Type B pancreatic cell (in vitro differentiated cells): ENCODE measurements at regions not wholly inside any gene's neighbourhood (a gene's known extent, or its start where the extent isn't known, plus 50 kb on each side); places are given as distances from the start of the nearest gene placed in this dataset.

ENCODE experiments used
- DNase-seq: peaks from one replicate; pipeline ENCODE4 v3.0.0; 2021; ENCODE audit warnings: mixed read lengths; ENCODE audit not compliant: unreplicated experiment; ENCODE audit errors: extremely low spot score
- H3K27ac Mint-ChIP-seq: 2 replicates; pipeline ENCODE4 v1.8.0; 2021; ENCODE audit warnings: mild to moderate bottlenecking, mixed read lengths
- H3K27me3 Mint-ChIP-seq: 2 replicates; pipeline ENCODE4 v1.8.0; 2021; ENCODE audit warnings: mixed read lengths
- H3K36me3 Mint-ChIP-seq: 2 replicates; pipeline ENCODE4 v1.8.0; 2021; ENCODE audit warnings: mixed read lengths
- H3K4me1 Mint-ChIP-seq: one replicate; pipeline ENCODE4 v1.8.0; 2021; ENCODE audit warnings: mixed read lengths; ENCODE audit not compliant: unreplicated experiment
- H3K4me3 Mint-ChIP-seq: 2 replicates; pipeline ENCODE4 v1.8.0; 2021; ENCODE audit warnings: mild to moderate bottlenecking, mixed read lengths
- H3K9me3 Mint-ChIP-seq: 2 replicates; pipeline ENCODE4 v1.8.0; 2021; ENCODE audit warnings: mixed read lengths
- TF ChIP-seq, protein P1 (sequence below): fragments of 200-600 bp; sonication (generic); conservative IDR thresholded peaks from 2 replicates; pipeline ENCODE4 v1.5.0; 2021; ENCODE audit warnings: antibody characterized with exemption, mild to moderate bottlenecking

DNA sequence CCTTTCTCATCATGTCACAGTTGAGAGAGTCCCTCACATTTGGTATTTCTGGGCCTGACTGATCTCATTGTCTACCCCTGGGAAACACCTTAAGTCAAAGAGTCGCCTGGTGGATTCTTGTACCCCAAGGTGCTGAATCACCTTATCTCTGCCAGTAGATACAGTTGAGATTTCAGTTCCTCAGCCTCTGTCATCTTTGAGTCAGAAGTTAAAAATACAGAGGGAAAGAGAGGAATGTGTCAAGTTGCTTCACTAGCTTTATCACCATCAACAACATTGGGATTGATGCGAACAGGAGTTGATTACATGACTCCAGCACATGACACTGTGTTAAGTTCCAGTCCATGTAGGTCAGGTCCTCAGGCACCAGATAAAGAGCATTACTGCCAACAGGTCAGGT lies 513.0 kb downstream of the NUF2 start:
- no peaks in the 10 kb centered on the region for H3K27me3 Mint-ChIP-seq
- H3K4me1 Mint-ChIP-seq = peaks cover 13% of the 10 kb centered on the region
- no peaks in the 10 kb centered on the region for H3K9me3 Mint-ChIP-seq
- H3K27ac Mint-ChIP-seq = no peak overlapping the region
- no peak for DNase-seq
- no peak overlapping the region for H3K4me3 Mint-ChIP-seq
- H3K36me3 Mint-ChIP-seq = no peaks in the 10 kb centered on the region
- TF ChIP-seq, protein P1, sequence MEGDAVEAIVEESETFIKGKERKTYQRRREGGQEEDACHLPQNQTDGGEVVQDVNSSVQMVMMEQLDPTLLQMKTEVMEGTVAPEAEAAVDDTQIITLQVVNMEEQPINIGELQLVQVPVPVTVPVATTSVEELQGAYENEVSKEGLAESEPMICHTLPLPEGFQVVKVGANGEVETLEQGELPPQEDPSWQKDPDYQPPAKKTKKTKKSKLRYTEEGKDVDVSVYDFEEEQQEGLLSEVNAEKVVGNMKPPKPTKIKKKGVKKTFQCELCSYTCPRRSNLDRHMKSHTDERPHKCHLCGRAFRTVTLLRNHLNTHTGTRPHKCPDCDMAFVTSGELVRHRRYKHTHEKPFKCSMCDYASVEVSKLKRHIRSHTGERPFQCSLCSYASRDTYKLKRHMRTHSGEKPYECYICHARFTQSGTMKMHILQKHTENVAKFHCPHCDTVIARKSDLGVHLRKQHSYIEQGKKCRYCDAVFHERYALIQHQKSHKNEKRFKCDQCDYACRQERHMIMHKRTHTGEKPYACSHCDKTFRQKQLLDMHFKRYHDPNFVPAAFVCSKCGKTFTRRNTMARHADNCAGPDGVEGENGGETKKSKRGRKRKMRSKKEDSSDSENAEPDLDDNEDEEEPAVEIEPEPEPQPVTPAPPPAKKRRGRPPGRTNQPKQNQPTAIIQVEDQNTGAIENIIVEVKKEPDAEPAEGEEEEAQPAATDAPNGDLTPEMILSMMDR = no peak

DNA sequence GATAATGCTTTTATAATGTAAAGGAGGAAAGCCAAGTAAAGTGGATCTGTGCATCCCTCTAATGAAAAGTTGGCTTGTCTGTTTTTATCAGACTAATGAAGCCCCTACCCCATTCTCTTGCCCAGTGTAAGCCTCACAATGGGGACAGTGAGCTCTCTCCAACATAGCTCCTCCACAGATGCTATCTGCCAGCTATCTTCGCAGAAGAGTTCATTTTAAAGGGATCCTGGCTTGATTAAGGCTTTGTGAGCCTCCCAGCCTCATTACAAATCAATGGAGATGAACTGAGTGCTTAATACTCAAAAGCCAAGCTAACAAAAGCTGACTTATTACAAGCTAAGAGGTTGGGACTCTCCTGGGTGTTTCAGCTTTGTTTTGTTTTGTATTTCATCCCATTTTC lies 514.7 kb downstream of the NUF2 start:
- DNase-seq = no peak
- H3K4me3 Mint-ChIP-seq = no peak overlapping the region
- H3K4me1 Mint-ChIP-seq = peaks cover 13% of the 10 kb centered on the region
- no peaks in the 10 kb centered on the region for H3K36me3 Mint-ChIP-seq
- no peaks in the 10 kb centered on the region for H3K9me3 Mint-ChIP-seq
- H3K27ac Mint-ChIP-seq = no peak overlapping the region
- H3K27me3 Mint-ChIP-seq = no peaks in the 10 kb centered on the region
- TF ChIP-seq, protein P1 = no peak

DNA sequence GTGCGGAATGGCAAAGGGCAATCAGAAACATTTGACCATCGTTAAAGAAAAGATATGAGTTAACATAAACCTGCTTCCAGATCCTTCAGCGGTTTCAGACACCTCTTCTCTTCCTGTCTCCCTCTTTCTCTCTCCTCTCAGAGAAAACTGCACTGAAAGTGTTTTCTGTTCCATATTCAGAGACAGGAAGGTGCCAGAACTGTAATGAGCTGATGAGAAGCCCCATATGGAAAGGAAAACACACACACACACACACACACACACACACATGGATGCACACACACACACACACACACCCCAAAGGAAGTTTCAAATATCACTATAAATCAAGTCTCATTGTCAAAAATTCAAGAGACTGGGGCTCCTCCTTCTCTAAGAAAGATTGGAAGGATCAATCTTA lies 515.5 kb downstream of the NUF2 start:
- no peaks in the 10 kb centered on the region for H3K9me3 Mint-ChIP-seq
- no peak overlapping the region for H3K27ac Mint-ChIP-seq
- H3K4me1 Mint-ChIP-seq = peaks cover 14% of the 10 kb centered on the region
- no peaks in the 10 kb centered on the region for H3K27me3 Mint-ChIP-seq
- H3K4me3 Mint-ChIP-seq = no peak overlapping the region
- TF ChIP-seq, protein P1 = no peak
- no peaks in the 10 kb centered on the region for H3K36me3 Mint-ChIP-seq
- DNase-seq = no peak

DNA sequence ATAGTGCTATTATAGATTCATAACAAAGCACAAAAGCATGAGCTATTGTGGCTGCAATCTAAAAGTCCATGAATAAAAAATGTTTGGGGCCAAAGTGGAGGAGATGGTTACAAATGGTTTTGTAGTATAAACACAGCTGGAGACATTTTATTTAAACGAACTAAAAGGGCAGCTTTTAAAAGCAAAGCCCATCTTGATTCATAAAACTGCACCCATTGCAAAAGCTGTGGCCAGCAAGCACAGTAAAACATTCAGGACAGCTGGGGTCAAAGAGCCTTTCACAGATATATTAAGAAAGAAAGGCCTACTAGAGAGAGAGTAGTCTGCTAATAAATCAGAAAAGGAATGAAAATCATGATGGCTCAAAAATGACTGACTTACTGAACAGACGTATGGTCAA lies 520.8 kb downstream of the NUF2 start:
- no peaks in the 10 kb centered on the region for H3K27me3 Mint-ChIP-seq
- no peaks in the 10 kb centered on the region for H3K9me3 Mint-ChIP-seq
- H3K4me1 Mint-ChIP-seq = peaks cover 19% of the 10 kb centered on the region
- no peaks in the 10 kb centered on the region for H3K36me3 Mint-ChIP-seq
- H3K27ac Mint-ChIP-seq = no peak overlapping the region
- TF ChIP-seq, protein P1 = no peak
- H3K4me3 Mint-ChIP-seq = no peak overlapping the region
- no peak for DNase-seq

DNA sequence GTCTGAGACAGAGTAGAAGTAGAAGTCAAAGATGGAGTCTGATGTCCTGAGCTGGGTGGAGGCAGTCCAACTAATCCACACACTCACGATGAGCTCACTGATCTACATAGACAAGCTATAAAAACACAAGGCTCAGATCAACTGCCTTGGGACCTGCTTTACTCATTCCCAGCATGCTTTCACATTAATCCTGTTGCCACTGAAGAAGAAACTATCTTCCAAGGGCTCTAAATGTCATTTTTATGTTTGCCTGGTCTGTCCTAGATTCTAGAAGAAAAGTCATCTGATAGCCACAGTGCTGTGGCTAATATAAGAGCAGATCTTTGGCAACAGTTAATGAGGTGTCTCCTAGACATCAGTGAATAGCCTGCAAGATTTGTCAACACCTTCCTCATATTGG lies 522.7 kb downstream of the NUF2 start:
- Mint-ChIP-seq H3K9me3 (no peaks in the 10 kb centered on the region), H3K4me3 (no peak overlapping the region), H3K27ac (no peak overlapping the region), H3K36me3 (no peaks in the 10 kb centered on the region), H3K27me3 (no peaks in the 10 kb centered on the region), H3K4me1 (peaks cover 13% of the 10 kb centered on the region)
- no peak for DNase-seq
- TF ChIP-seq, protein P1 = no peak

DNA sequence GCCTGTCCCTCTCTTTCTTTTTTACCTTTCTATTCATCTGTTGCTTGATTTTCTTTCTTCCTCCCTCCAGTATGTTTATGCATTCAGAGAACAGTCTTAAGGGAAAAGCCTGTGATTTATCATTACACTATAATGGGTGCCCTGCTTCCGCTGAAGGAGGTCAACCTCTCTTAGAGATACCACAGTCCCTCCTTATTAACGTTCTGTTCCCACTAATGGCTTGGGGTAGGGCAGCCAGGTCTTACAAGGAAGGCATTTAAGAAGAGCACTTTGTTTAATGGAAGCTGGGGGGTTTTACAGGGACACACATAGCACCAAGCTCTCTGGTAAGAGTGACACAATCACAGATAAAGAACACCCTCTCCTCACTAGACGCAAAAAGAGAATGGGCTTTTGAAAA lies 523.5 kb downstream of the NUF2 start:
- no peak for DNase-seq
- Mint-ChIP-seq H3K27me3 (no peaks in the 10 kb centered on the region), H3K4me3 (no peak overlapping the region), H3K36me3 (no peaks in the 10 kb centered on the region), H3K27ac (no peak overlapping the region), H3K9me3 (no peaks in the 10 kb centered on the region), H3K4me1 (peaks cover 13% of the 10 kb centered on the region)
- TF ChIP-seq, protein P1 = no peak
